GM12892 (cell line): ENCODE measurements at regions not wholly inside any gene's neighbourhood (a gene's known extent, or its start where the extent isn't known, plus 50 kb on each side); places are given as distances from the start of the nearest gene placed in this dataset.

ENCODE experiments used
- POLR2A ChIP-seq: IDR thresholded peaks from 2 replicates; pipeline ENCODE4 v1.6.1; 2011; ENCODE audit warnings: low read depth, low read length, control low read depth
- POLR2AphosphoS5 ChIP-seq: IDR thresholded peaks from 2 replicates; pipeline ENCODE4 v1.6.1; 2011; ENCODE audit warnings: low read depth, low read length, control low read depth
- TAF1 ChIP-seq: IDR thresholded peaks from 2 replicates; pipeline ENCODE4 v1.6.1; 2011; ENCODE audit warnings: low read depth, mild to moderate bottlenecking, control low read depth, low read length, borderline replicate concordance

GRCh38 chr6:842141-842540 is 149.2 kb upstream of the EXOC2 start:
- TF ChIP-seq POLR2A (no peak), POLR2AphosphoS5 (no peak), TAF1 (no peak)
